Adrenal gland (tissue), 5 donors: ENCODE measurements at regions not wholly inside any gene's neighbourhood (a gene's known extent, or its start where the extent isn't known, plus 50 kb on each side); places are given as distances from the start of the nearest gene placed in this dataset.

Experiments
- POLR2A ChIP-seq, 2 donors: fragments of 450-650 bp; IDR thresholded peaks; one replicate each; pipeline ENCODE4 v1.6.1; 2017; ENCODE audit warnings: antibody characterized with exemption in 2 of 2, mild to moderate bottlenecking in 2 of 2, moderate library complexity in 1 of 2
- TF ChIP-seq, protein P1 (sequence below), 6 experiments: fragments of 450-650 bp in 4 of 6; fragments of 200-600 bp in 2 of 6; sonication (generic) in 1 of 6; IDR thresholded peaks; 1 replicate in 5 of 6; 2 replicates in 1 of 6; pipeline versions ENCODE4 v1.5.1 to v1.8.0; 2016 to 2021; ENCODE audit warnings: antibody characterized with exemption in 6 of 6, mild to moderate bottlenecking in 2 of 6, moderate library complexity in 1 of 6
- donor health status: DM: no; HTN: no; CAD: no.

DNA sequence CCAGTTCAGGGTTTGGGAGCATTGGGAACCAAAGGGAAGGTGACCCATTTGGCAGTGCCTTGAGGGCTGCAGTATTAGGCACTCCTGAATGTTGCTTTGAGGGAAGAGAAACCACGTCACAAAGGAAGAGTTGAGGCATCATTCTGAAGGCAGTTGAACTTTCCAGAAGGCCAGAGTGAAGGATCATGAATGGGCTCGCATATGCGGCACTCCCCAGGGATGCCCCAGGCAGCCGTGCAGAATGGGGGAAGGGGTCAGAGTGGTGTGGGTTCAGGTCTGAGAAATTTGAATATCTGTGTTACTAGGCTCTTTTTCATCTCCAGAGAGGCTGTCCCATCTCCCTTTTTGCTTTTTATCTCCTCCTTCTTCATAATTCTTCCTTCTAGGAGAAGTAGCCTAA lies 60.6 kb upstream of the HMHB1 start:
- TF ChIP-seq, protein P1, sequence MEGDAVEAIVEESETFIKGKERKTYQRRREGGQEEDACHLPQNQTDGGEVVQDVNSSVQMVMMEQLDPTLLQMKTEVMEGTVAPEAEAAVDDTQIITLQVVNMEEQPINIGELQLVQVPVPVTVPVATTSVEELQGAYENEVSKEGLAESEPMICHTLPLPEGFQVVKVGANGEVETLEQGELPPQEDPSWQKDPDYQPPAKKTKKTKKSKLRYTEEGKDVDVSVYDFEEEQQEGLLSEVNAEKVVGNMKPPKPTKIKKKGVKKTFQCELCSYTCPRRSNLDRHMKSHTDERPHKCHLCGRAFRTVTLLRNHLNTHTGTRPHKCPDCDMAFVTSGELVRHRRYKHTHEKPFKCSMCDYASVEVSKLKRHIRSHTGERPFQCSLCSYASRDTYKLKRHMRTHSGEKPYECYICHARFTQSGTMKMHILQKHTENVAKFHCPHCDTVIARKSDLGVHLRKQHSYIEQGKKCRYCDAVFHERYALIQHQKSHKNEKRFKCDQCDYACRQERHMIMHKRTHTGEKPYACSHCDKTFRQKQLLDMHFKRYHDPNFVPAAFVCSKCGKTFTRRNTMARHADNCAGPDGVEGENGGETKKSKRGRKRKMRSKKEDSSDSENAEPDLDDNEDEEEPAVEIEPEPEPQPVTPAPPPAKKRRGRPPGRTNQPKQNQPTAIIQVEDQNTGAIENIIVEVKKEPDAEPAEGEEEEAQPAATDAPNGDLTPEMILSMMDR (IDR thresholded peaks at IDR 0.05): no peak
- no peak for TF ChIP-seq POLR2A (IDR thresholded peaks at IDR 0.05)
